Activated naive CD8-positive, alpha-beta T cell treated with anti-CD3 and anti-CD28 coated beads, Interleukin-2, amount 10 ng/mL, durations not matched to agents 7 days and 5 days (primary cell): ENCODE measurements at regions not wholly inside any gene's neighbourhood (a gene's known extent, or its start where the extent isn't known, plus 50 kb on each side); places are given as distances from the start of the nearest gene placed in this dataset.

Experiments
- ATAC-seq: fragments of 150-1000 bp; cut with Tn5 transposase; one replicate; pipeline ENCODE4 v1.10.0; 2021; ENCODE audit warnings: low read depth, moderate library complexity
- POLR2A ChIA-PET: fragments of 350-600 bp; sonication (Branson Sonifier 250); formaldehyde crosslinking; loops from one replicate; lab custom pipeline; 2021; ENCODE audit warnings: antibody characterized with exemption; lab: Charles Lee
- DNase-seq: peaks from one replicate; pipeline ENCODE4 v3.0.0; 2021
- H3K27ac Mint-ChIP-seq: one replicate; pipeline ENCODE4 v1.8.0; 2022; ENCODE audit warnings: mild to moderate bottlenecking, mixed read lengths
- H3K27me3 Mint-ChIP-seq: one replicate; pipeline ENCODE4 v1.8.0; 2022; ENCODE audit warnings: mild to moderate bottlenecking, moderate library complexity, mixed read lengths
- H3K36me3 Mint-ChIP-seq: one replicate; pipeline ENCODE4 v1.8.0; 2021; ENCODE audit warnings: mild to moderate bottlenecking, mixed read lengths
- H3K4me1 Mint-ChIP-seq: one replicate; pipeline ENCODE4 v1.8.0; 2021; ENCODE audit warnings: mixed read lengths
- H3K4me3 Mint-ChIP-seq: one replicate; pipeline ENCODE4 v1.8.0; 2022; ENCODE audit warnings: mild to moderate bottlenecking, moderate library complexity, mixed read lengths
- H3K9me3 Mint-ChIP-seq: one replicate; pipeline ENCODE4 v1.8.0; 2021; ENCODE audit warnings: mixed read lengths

DNA sequence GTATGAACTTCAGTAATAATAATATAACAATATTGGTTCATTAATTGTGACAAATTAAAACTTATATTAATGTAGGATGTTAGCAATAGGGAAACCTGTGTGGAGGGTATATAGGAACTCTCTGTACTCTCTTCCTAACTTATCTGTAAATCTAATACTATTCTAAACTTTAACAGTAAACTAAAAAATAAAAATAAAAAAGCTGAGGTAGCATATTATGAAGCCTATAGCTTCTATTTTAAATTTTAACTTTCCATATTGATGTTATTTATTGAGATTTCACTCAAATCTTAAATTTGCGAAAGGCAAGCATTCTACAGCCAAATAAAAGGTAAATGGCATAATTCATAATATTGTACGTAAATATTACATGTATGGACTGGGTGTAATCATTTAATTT lies 326.4 kb downstream of the MEI4 start:
- no peaks in the 10 kb centered on the region for H3K27me3 Mint-ChIP-seq

DNA sequence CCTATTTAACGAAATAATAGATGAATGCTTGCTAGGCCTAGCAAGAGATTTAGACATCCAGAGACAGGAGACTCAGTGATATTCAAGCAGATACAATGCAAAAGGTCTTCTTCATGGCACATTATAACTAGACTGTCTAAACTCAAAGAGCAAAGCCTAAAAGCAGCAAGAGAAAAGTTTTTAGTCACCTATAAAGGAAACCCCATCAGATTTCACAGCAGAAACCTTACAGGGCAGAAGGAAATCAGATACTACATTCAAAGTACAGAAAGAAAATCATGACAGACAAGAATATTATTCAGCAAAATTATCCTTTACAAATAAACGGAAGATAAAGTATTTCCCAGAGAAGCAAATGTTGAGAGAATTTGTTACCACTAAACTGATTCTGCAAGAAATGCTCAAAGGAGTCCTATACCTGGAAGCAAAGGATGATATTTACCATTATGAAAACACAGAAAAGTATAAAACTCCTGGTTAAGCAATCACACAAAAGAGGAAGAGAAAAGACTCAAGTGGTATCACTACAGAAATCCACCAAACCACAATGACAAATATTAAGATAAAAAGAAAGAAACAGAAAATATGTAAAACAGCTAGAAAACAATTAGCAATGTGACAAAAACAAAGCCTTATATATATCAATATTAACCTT lies 333.7 kb downstream of the MEI4 start:
- no peaks in the 10 kb centered on the region for H3K27me3 Mint-ChIP-seq
- ATAC-seq = no peak
- H3K4me1 Mint-ChIP-seq = no peaks in the 10 kb centered on the region
- H3K36me3 Mint-ChIP-seq = no peaks in the 10 kb centered on the region
- H3K27ac Mint-ChIP-seq = no peak overlapping the region
- H3K4me3 Mint-ChIP-seq = no peak overlapping the region
- H3K9me3 Mint-ChIP-seq = peaks cover 10% of the 10 kb centered on the region
- POLR2A ChIA-PET = no interaction called here
- DNase-seq = no peak

More for the DNA sequence above, 326.4 kb downstream of the MEI4 start:
- H3K9me3 Mint-ChIP-seq = peaks cover 3% of the 10 kb centered on the region
- no peak overlapping the region for H3K27ac Mint-ChIP-seq
- no peak overlapping the region for H3K4me3 Mint-ChIP-seq
- H3K4me1 Mint-ChIP-seq = no peaks in the 10 kb centered on the region
- DNase-seq = no peak
- POLR2A ChIA-PET = no interaction called here
- no peaks in the 10 kb centered on the region for H3K36me3 Mint-ChIP-seq
- no peak for ATAC-seq

DNA sequence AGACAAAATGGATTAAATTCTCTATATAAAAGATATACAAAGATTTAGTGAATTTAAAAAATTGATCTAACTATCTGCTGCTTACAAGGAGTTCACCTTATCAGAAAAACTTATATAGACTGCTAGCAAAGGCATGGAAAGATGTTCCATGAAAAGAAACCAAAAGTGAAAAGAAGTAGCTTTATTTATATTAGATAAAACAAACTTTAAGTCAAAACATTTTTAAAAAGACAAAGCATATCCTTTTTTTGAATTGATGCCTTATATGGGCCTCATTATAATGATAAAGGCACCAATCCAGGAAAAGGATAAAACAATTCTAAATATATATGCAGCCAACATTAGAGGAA lies 334.2 kb downstream of the MEI4 start:
- Mint-ChIP-seq H3K36me3 (no peaks in the 10 kb centered on the region), H3K4me1 (no peaks in the 10 kb centered on the region), H3K27me3 (no peaks in the 10 kb centered on the region), H3K27ac (no peak overlapping the region), H3K9me3 (peaks cover 10% of the 10 kb centered on the region), H3K4me3 (no peak overlapping the region)
- POLR2A ChIA-PET = no interaction called here
- ATAC-seq (no peak), DNase-seq (no peak)

DNA sequence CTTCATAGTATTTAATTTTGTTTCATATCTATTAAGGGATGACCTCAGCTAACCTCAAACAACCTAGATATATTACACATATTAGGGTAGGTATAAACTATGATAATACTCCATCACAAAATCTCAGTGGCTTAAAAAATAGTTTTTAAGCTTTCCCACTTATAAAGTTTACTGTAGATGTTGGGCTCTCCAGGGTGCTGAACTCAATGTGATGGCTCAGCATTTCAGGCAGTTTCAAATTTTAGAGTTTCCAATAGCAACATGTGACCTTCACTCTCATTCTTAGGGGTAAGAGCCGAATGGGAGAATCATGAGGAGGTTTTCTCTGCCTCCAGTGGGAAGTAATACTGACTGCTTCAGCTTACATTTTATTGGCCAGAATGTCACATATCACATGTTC lies 357.3 kb downstream of the MEI4 start:
- no peaks in the 10 kb centered on the region for H3K9me3 Mint-ChIP-seq
- no peaks in the 10 kb centered on the region for H3K36me3 Mint-ChIP-seq
- DNase-seq (no peak), ATAC-seq (no peak)
- H3K27ac Mint-ChIP-seq = no peak overlapping the region
- H3K27me3 Mint-ChIP-seq = no peaks in the 10 kb centered on the region
- H3K4me1 Mint-ChIP-seq = no peaks in the 10 kb centered on the region
- H3K4me3 Mint-ChIP-seq = no peak overlapping the region
- POLR2A ChIA-PET = no interaction called here

DNA sequence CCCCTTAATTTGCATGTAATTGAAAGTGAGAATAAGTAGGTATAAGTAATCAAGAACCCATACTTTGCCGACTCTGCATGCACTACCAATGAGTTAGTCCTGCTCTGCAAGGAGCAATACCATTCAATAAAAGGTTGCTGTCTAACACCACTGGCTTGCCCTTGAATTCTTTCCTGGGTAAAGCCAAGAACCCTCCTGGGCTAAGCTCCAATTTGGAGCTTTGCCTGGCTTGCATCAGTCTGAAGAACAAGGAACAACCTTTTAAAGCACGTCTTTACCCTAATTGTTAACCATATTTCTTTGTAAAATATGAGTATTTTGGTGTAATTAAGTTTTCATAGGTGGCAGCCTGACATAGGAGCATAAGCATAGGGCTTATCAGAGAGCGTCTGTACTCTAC lies 367.7 kb downstream of the MEI4 start:
- Mint-ChIP-seq H3K36me3 (no peaks in the 10 kb centered on the region), H3K27me3 (no peaks in the 10 kb centered on the region), H3K4me3 (no peak overlapping the region), H3K4me1 (no peaks in the 10 kb centered on the region), H3K9me3 (peaks cover 1% of the 10 kb centered on the region), H3K27ac (no peak overlapping the region)
- no peak for DNase-seq
- POLR2A ChIA-PET = no interaction called here
- ATAC-seq = no peak

DNA sequence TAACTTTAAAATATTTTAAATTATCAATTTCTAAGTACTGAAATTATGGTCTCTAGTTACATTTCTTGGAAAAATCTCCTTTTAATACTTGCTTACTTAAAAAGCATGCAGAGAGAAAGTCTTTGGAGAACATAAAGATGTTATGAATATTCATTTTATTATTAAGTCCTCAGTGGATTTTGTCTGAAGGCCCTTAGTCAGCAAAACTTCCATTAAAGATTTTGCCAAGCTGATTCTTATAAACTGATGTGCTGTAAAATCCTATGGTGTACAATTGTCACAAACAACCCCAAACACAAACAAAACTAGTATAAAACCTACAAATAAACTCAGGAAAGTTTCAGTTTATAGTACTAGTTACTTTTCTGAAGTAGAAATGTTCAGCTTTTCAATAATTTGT lies 372.7 kb downstream of the MEI4 start:
- no peaks in the 10 kb centered on the region for H3K4me1 Mint-ChIP-seq
- POLR2A ChIA-PET = no interaction called here
- no peak overlapping the region for H3K27ac Mint-ChIP-seq
- ATAC-seq (no peak), DNase-seq (no peak)
- no peak overlapping the region for H3K4me3 Mint-ChIP-seq
- H3K36me3 Mint-ChIP-seq = no peaks in the 10 kb centered on the region
- H3K9me3 Mint-ChIP-seq = no peaks in the 10 kb centered on the region
- H3K27me3 Mint-ChIP-seq = no peaks in the 10 kb centered on the region

DNA sequence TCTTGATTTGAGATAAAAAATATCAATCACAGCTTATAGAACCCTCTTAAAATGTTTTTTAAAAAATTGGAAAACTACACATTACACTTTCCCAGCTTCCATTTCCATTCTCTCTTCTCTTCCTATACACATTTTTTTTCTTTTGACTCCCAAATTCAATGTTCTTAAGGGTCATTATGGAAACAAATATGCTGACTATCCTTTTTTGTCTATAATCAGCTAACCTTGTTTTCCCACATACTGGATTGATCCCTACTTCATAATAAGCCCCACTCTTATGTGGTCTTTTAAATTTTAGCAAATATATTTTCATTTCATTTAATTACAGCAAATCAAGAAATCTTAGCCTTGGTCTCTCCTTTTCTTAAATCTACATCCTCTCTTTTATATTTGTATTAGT lies 378.4 kb downstream of the MEI4 start:
- ATAC-seq = no peak
- no peaks in the 10 kb centered on the region for H3K27me3 Mint-ChIP-seq
- no peaks in the 10 kb centered on the region for H3K4me1 Mint-ChIP-seq

DNA sequence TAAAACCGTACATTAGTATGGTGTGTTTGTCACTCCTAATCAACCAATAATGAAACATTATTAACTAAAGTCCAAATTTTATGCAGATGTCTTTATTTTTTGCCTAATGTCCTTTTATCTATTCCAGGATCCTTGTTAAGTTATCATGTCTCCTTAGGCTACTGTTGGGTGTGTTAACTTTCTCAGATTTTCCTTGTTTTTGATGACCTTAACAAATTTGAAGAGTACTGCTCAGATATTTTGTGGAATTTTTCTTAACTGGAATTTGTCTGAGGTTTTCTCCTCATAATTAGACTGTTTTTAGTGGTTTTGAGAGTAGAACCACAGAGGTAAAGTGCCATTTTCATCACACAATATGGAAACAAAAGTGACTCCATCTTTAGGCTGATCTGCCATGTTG lies 406.3 kb downstream of the MEI4 start:
- Mint-ChIP-seq H3K27me3 (no peaks in the 10 kb centered on the region), H3K9me3 (peaks cover 9% of the 10 kb centered on the region), H3K27ac (no peak overlapping the region), H3K36me3 (no peaks in the 10 kb centered on the region), H3K4me3 (no peak overlapping the region), H3K4me1 (no peaks in the 10 kb centered on the region)
- POLR2A ChIA-PET = no interaction called here
- no peak for ATAC-seq
- no peak for DNase-seq

More for the DNA sequence above, 378.4 kb downstream of the MEI4 start:
- Mint-ChIP-seq H3K27ac (no peak overlapping the region), H3K9me3 (peaks cover 3% of the 10 kb centered on the region), H3K36me3 (no peaks in the 10 kb centered on the region), H3K4me3 (no peak overlapping the region)
- no peak for DNase-seq
- POLR2A ChIA-PET = no interaction called here

DNA sequence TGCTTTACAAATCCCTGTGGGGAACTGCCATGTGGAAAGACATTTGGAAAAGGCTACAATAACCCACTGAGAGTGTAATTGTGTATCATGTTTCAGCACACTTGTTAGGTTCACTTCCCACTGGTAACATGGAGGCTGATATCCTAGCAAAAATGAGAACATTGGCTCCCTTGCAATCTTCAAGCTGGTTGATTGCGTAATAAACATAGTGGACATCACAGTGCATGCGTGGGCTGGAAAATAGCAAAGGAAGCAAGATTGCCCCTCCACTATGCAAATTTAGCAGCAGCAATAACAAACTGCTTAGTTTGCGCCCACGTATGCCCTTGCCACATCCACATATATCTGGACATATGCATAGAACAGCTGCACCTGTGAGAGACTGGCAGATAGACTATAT lies 410.2 kb downstream of the MEI4 start:
- no peaks in the 10 kb centered on the region for H3K4me1 Mint-ChIP-seq
- H3K36me3 Mint-ChIP-seq = no peaks in the 10 kb centered on the region
- no peak overlapping the region for H3K27ac Mint-ChIP-seq
- no peak for DNase-seq
- ATAC-seq = no peak
- POLR2A ChIA-PET = no interaction called here
- H3K4me3 Mint-ChIP-seq = no peak overlapping the region
- no peaks in the 10 kb centered on the region for H3K27me3 Mint-ChIP-seq
- no peaks in the 10 kb centered on the region for H3K9me3 Mint-ChIP-seq

DNA sequence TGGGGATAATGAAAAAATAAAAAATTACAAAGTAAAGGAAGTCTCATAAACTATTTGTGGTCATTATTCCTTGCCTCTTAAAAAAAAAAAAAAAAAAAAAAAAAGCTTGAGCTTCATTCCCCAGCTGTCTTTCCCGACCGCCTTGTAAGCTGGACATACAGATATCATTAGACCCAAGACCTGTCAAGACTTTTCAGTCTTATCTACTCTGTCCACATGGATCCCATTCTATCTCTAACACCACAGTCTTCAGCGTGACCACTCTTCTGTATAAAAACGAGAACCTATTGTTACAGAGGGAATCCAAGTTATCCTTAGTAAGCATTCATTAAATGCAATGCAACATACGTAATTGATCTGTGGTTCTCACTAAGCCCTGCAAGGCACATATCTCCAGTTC lies 423.5 kb downstream of the MEI4 start:
- no peaks in the 10 kb centered on the region for H3K27me3 Mint-ChIP-seq
- POLR2A ChIA-PET = interaction anchor here (0.7 kb wide), 1 partner anchor 677 kb away, joined by 3 read pairs; no protein-coding TSS in a partner anchor
- H3K36me3 Mint-ChIP-seq = no peaks in the 10 kb centered on the region

DNA sequence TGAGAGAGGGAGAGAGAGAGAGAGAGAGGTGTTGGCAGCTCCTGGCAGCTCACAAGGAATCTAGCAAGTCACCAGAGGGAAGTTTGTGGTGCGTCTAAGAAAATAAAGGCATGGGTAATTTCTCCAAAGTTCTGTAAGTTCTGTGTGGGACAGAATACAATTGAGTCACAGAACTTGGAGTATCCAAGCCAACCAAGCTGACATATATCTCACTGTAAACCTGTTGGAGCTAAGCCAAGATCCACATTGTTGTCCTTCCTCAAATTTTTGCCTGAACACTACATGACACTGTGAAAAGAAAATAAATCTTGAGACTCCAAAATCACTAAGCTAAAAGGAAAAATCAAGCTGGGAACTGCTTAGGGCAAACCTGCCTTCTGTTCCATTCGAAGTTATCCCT lies 436.7 kb downstream of the MEI4 start:
- no peaks in the 10 kb centered on the region for H3K27me3 Mint-ChIP-seq
- no peak overlapping the region for H3K4me3 Mint-ChIP-seq
- POLR2A ChIA-PET = no interaction called here
- H3K4me1 Mint-ChIP-seq = no peaks in the 10 kb centered on the region
- ATAC-seq (no peak), DNase-seq (no peak)
- H3K9me3 Mint-ChIP-seq = no peaks in the 10 kb centered on the region
- no peak overlapping the region for H3K27ac Mint-ChIP-seq
- H3K36me3 Mint-ChIP-seq = no peaks in the 10 kb centered on the region

More for the DNA sequence above, 423.5 kb downstream of the MEI4 start:
- H3K4me1 Mint-ChIP-seq = no peaks in the 10 kb centered on the region
- H3K9me3 Mint-ChIP-seq = no peaks in the 10 kb centered on the region
- ATAC-seq = no peak
- no peak overlapping the region for H3K4me3 Mint-ChIP-seq
- DNase-seq = no peak
- no peak overlapping the region for H3K27ac Mint-ChIP-seq

DNA sequence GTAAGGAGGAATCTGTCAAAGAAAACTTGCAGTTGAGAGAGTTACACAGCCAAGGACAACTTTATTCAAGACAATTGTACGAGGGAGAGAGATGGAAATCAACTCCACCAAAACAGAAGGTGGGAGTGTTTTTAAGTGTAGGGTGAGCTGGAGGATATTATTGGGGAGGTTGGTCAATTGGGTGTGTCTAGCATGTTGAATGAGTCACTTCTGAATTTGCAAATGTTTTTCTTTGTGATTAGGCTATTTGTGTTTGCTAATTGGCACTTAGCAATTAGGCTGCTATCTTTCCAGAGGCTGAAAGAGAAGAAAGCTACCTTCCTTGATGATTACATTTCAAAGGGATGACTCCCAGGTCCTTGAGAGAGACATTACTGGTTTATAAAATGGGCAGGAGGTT lies 441.1 kb downstream of the MEI4 start:
- Mint-ChIP-seq H3K9me3 (no peaks in the 10 kb centered on the region), H3K4me1 (no peaks in the 10 kb centered on the region), H3K4me3 (no peak overlapping the region), H3K27ac (no peak overlapping the region), H3K27me3 (no peaks in the 10 kb centered on the region), H3K36me3 (no peaks in the 10 kb centered on the region)
- no peak for ATAC-seq
- DNase-seq = no peak
- POLR2A ChIA-PET = no interaction called here

DNA sequence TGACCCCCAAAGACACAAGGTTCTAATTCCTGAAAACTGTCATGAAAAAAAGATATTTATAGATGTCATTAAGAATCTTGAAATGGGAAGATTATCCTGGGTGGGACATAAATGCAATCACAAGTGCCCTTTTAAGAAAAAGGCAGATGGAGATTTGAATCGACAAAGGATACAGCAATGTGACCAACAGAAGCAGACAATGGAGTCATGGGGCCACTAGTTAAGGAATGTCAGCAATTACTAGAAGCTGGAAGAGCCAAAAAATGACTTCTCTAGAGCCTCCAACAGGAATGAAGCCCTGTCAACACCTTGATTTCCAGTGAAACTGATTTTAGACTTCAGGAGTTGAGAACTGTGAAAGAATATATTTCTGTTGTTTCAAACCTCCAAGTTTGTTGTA lies 448.5 kb downstream of the MEI4 start:
- Mint-ChIP-seq H3K9me3 (peaks cover 4% of the 10 kb centered on the region), H3K4me3 (no peak overlapping the region), H3K27me3 (no peaks in the 10 kb centered on the region), H3K27ac (no peak overlapping the region), H3K36me3 (no peaks in the 10 kb centered on the region), H3K4me1 (no peaks in the 10 kb centered on the region)
- DNase-seq (no peak), ATAC-seq (no peak)
- POLR2A ChIA-PET = no interaction called here

DNA sequence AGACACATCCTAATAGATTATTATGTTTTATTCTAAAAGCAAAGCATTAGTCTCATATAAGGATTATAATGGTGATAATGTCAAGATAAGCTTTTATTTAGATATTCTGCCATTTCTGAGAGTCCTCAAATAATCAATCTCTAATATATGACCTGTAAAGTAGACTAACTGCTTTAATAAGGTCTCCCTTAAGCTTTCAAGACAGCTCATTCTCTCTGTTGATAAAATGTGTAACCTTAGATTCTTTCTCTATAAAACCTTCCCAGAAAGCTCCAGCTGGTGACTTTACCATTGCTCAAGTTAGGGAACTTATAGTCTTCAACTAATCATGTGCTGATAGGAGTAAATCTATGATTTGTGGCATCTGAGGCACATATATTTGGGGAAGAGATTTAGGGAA lies 457.8 kb downstream of the MEI4 start:
- no peak for DNase-seq
- Mint-ChIP-seq H3K9me3 (peaks cover 3% of the 10 kb centered on the region), H3K4me3 (no peak overlapping the region), H3K27ac (no peak overlapping the region), H3K36me3 (no peaks in the 10 kb centered on the region), H3K27me3 (no peaks in the 10 kb centered on the region), H3K4me1 (no peaks in the 10 kb centered on the region)
- POLR2A ChIA-PET = no interaction called here
- no peak for ATAC-seq

DNA sequence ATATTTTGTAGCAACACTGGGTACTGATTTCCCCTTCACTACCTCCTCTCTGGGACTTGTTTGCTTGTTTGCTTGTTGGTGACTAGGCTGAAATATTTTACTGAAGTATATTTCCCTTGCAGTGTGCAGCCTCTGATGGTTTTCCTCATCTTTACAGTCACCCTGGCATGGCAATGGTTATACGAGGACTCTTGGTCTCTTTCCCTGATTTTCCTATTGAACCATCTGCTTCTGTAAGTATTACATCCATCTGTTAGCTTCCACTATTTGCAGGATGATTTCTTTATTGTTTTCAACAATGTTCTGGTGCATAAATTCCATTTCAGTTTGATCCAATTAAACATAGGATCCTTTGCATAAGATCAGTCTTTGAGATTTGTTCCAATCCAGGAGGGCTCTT lies 465.1 kb downstream of the MEI4 start:
- H3K4me1 Mint-ChIP-seq = no peaks in the 10 kb centered on the region
- POLR2A ChIA-PET = no interaction called here

More for the DNA sequence above, 465.1 kb downstream of the MEI4 start:
- Mint-ChIP-seq H3K27me3 (no peaks in the 10 kb centered on the region), H3K36me3 (no peaks in the 10 kb centered on the region), H3K9me3 (peaks cover 6% of the 10 kb centered on the region), H3K27ac (no peak overlapping the region), H3K4me3 (no peak overlapping the region)
- no peak for DNase-seq
- no peak for ATAC-seq
